ENCODE measurements at regions not wholly inside any gene's neighbourhood (a gene's known extent, or its start where the extent isn't known, plus 50 kb on each side); places are given as distances from the start of the nearest gene placed in this dataset.

- TF ChIP-seq ZHX1 (conservative IDR thresholded peaks at IDR 0.05; ENCODE audit: low read length), result no peak
- no peak for TF ChIP-seq ELK3 (CRISPR knock-in tag; IDR thresholded peaks at IDR 0.05)
- no peak for TF ChIP-seq ZNF121 (CRISPR knock-in tag; conservative IDR thresholded peaks at IDR 0.05)
- TF ChIP-seq POU5F1 (IDR thresholded peaks at IDR 0.05; ENCODE audit: borderline replicate concordance, low read depth, low read length, partially characterized antibody), result no peak
- no peak for TF ChIP-seq ZNF146 (CRISPR knock-in tag; IDR thresholded peaks at IDR 0.05; ENCODE audit: unreplicated experiment)
- no peak for TF ChIP-seq ZNF512 (tag; IDR thresholded peaks at IDR 0.05)
- peak; percentile 43; the same call in 1 of the 2 replicates for TF ChIP-seq TCF3 (CRISPR knock-in tag; IDR thresholded peaks at IDR 0.05)
- TF ChIP-seq NCOA1 (IDR thresholded peaks at IDR 0.05; ENCODE audit: low read depth), result 0 out of 2 replicates have a peak, but pooled peaks have one; percentile 26
- no peak for TF ChIP-seq SRSF1 (IDR thresholded peaks at IDR 0.05; ENCODE audit: low read depth, low read length)
- no peak for TF ChIP-seq ZNF780A (CRISPR knock-in tag; IDR thresholded peaks at IDR 0.05)
- TF ChIP-seq EP300 (IDR thresholded peaks at IDR 0.05; ENCODE audit: low read length), result peak; percentile 69
- peak; percentile 86 for TF ChIP-seq ARID1B (IDR thresholded peaks at IDR 0.05)
- TF ChIP-seq PCBP1 (IDR thresholded peaks at IDR 0.05; ENCODE audit: low read depth, low read length, poor library complexity, severe bottlenecking), result no peak
- TF ChIP-seq ZBTB11 (CRISPR knock-in tag; IDR thresholded peaks at IDR 0.05), result no peak
- peak; percentile 72 for TF ChIP-seq RFX1 (IDR thresholded peaks at IDR 0.05)
- peak; percentile 92 for TF ChIP-seq TEAD4 (IDR thresholded peaks at IDR 0.05; ENCODE audit: low read length)
- no peak for TF ChIP-seq TEAD4 (CRISPR knock-in tag; IDR thresholded peaks at IDR 0.05; ENCODE audit: borderline replicate concordance)
- TF ChIP-seq SOX6 (IDR thresholded peaks at IDR 0.05), result peak; percentile 89
- peak; percentile 66 for TF ChIP-seq MTA2 (IDR thresholded peaks at IDR 0.05; ENCODE audit: low read depth)
- TF ChIP-seq STAT5A (IDR thresholded peaks at IDR 0.05; ENCODE audit: borderline replicate concordance, low read length), result peak; percentile 40; the same call in 1 of the 2 replicates
Observed at GRCh38 chrX:118271775-118272174, 74.1 kb upstream of the WDR44 start (continued).
